WTC11 (cell line): ENCODE measurements at regions not wholly inside any gene's neighbourhood (a gene's known extent, or its start where the extent isn't known, plus 50 kb on each side); places are given as distances from the start of the nearest gene placed in this dataset.

Experiments
- NR1H2 ChIP-seq: sonication (generic); formaldehyde crosslinking; IDR thresholded peaks from 2 replicates; pipeline ENCODE4 v1.9.0; 2021; ENCODE audit warnings: mild to moderate bottlenecking, moderate library complexity, missing genetic modification reagents
- SMAD4 ChIP-seq: sonication (generic); formaldehyde crosslinking; IDR thresholded peaks from 2 replicates; pipeline ENCODE4 v1.8.0; 2022; ENCODE audit warnings: mild to moderate bottlenecking, missing genetic modification reagents
- TF ChIP-seq, protein P1 (sequence below): fragments of 200-600 bp; IDR thresholded peaks from 2 replicates; pipeline ENCODE4 v1.8.0; 2022; ENCODE audit warnings: antibody characterized with exemption
- TF ChIP-seq, protein P2 (sequence below): sonication (generic); formaldehyde crosslinking; conservative IDR thresholded peaks from 2 replicates; pipeline ENCODE4 v1.8.1; 2022; ENCODE audit warnings: mild to moderate bottlenecking, missing genetic modification reagents

DNA sequence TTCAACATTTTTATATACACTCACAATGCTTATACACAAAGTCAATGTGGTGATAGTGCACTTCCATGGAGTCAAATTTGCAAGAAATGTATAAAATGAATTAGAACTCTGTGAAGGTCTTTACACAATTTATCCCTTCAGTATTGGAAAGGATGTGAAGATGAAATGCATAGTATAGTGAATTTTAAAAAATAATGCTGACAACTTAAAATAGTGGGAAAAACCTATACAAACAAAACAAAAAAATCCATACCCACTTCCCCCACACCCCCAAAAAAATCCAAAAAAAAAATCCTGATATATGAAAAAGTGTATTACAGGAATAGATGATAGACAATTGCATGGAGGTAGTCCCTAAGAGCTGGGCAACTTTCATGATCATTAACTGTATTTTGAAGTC lies 165.3 kb downstream of the HLX start:
- TF ChIP-seq, protein P1, sequence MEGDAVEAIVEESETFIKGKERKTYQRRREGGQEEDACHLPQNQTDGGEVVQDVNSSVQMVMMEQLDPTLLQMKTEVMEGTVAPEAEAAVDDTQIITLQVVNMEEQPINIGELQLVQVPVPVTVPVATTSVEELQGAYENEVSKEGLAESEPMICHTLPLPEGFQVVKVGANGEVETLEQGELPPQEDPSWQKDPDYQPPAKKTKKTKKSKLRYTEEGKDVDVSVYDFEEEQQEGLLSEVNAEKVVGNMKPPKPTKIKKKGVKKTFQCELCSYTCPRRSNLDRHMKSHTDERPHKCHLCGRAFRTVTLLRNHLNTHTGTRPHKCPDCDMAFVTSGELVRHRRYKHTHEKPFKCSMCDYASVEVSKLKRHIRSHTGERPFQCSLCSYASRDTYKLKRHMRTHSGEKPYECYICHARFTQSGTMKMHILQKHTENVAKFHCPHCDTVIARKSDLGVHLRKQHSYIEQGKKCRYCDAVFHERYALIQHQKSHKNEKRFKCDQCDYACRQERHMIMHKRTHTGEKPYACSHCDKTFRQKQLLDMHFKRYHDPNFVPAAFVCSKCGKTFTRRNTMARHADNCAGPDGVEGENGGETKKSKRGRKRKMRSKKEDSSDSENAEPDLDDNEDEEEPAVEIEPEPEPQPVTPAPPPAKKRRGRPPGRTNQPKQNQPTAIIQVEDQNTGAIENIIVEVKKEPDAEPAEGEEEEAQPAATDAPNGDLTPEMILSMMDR: no peak
- no peak for TF ChIP-seq NR1H2 (CRISPR knock-in tag)
- no peak for TF ChIP-seq SMAD4 (CRISPR knock-in tag)
- TF ChIP-seq, protein P2, sequence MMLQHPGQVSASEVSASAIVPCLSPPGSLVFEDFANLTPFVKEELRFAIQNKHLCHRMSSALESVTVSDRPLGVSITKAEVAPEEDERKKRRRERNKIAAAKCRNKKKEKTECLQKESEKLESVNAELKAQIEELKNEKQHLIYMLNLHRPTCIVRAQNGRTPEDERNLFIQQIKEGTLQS (CRISPR knock-in tag): no peak
